ENCODE measurements at regions not wholly inside any gene's neighbourhood (a gene's known extent, or its start where the extent isn't known, plus 50 kb on each side); places are given as distances from the start of the nearest gene placed in this dataset.

DNA sequence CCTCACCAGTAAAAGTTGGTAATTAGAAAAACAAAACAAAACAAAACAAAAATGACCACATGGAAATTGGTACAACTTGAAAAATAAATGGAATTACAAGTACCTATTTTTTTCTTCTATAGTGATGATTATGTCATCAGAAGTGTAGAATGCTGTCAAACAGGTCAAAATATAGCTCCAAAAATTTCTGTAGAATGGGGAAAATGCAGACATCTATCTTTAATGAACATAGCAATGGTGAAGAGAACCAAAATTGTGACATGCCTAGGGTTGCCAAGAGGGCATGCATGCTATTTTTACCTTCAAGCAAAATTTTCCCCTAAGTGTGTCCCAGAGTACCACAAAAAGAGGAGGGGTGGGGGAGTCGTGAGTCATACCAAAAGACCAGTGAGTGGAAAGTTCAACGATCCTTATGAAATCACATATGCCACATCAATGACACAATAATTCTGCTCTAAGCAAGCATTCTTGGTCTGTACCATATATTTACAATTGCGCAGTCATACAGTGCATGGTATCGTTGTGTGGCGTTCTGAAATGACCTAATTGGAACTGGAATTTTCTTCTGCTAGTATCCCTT, 1436.4 kb downstream of the SUCLG1 start:
- Mint-ChIP-seq H3K9me3 (peaks cover 2% of the 10 kb centered on the region), H3K27ac (no peak overlapping the region), H3K36me3 (ENCODE audit: low read depth) (no peaks in the 10 kb centered on the region), H3K4me3 (no peak overlapping the region), H3K4me1 (ENCODE audit: low read depth) (no peaks in the 10 kb centered on the region), H3K27me3 (no peaks in the 10 kb centered on the region)
- TF ChIP-seq, protein P1, sequence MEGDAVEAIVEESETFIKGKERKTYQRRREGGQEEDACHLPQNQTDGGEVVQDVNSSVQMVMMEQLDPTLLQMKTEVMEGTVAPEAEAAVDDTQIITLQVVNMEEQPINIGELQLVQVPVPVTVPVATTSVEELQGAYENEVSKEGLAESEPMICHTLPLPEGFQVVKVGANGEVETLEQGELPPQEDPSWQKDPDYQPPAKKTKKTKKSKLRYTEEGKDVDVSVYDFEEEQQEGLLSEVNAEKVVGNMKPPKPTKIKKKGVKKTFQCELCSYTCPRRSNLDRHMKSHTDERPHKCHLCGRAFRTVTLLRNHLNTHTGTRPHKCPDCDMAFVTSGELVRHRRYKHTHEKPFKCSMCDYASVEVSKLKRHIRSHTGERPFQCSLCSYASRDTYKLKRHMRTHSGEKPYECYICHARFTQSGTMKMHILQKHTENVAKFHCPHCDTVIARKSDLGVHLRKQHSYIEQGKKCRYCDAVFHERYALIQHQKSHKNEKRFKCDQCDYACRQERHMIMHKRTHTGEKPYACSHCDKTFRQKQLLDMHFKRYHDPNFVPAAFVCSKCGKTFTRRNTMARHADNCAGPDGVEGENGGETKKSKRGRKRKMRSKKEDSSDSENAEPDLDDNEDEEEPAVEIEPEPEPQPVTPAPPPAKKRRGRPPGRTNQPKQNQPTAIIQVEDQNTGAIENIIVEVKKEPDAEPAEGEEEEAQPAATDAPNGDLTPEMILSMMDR (IDR thresholded peaks at IDR 0.05): no peak
- ATAC-seq (no peak), DNase-seq (no peak)
- intact Hi-C loops (cut with micrococcal nuclease): no loop called here
- ChIA-PET POLR2A (interaction anchor here (0.6 to 0.7 kb wide), 2 partner anchors 218 to 919 kb away, joined by 3 to 5 read pairs; no protein-coding TSS in a partner anchor), CTCF (no interaction called here)

DNA sequence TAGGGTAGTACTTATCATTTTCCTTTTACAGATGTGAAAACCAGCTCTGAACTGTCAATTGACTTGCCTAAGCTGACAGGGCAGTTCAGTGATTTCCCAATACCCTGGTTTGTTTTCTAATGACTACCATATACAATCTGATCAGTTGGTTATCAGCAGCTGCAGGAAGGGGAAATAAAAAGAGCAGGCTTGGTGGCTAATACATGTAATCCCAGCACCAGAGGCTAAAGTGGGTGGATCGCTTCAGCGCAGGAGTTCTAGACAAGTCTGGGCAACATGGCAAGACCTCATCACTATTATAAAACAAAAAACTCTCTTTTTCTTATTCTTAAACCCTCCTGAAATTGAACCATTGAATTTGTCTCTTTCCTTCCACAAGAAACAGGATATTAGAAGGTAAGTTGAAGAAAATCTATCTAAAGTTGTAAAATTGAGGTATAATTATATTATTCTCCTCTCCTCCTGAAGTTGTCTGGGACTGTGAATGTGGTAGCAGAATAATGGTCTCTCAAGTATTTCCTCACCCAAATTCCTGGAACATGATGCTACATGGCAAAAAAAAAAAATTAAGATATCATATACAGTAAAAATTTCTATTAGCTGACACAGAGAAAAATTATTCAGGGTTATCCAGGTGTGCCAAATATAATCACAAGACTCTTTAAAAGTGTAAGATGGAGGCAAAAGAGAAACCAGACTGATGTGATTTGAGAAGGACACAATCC, 1441.6 kb downstream of the SUCLG1 start:
- ChIA-PET CTCF (no interaction called here), POLR2A (no interaction called here)
- H3K27ac Mint-ChIP-seq: no peak overlapping the region
- no peaks in the 10 kb centered on the region for H3K36me3 Mint-ChIP-seq (ENCODE audit: low read depth)
- intact Hi-C loops (cut with micrococcal nuclease): no loop called here
- no peak for DNase-seq
- H3K4me3 Mint-ChIP-seq: no peak overlapping the region
- TF ChIP-seq, protein P1 (IDR thresholded peaks at IDR 0.05): no peak
- no peaks in the 10 kb centered on the region for H3K4me1 Mint-ChIP-seq (ENCODE audit: low read depth)
- no peak for ATAC-seq
- H3K27me3 Mint-ChIP-seq: no peaks in the 10 kb centered on the region
- no peaks in the 10 kb centered on the region for H3K9me3 Mint-ChIP-seq

DNA sequence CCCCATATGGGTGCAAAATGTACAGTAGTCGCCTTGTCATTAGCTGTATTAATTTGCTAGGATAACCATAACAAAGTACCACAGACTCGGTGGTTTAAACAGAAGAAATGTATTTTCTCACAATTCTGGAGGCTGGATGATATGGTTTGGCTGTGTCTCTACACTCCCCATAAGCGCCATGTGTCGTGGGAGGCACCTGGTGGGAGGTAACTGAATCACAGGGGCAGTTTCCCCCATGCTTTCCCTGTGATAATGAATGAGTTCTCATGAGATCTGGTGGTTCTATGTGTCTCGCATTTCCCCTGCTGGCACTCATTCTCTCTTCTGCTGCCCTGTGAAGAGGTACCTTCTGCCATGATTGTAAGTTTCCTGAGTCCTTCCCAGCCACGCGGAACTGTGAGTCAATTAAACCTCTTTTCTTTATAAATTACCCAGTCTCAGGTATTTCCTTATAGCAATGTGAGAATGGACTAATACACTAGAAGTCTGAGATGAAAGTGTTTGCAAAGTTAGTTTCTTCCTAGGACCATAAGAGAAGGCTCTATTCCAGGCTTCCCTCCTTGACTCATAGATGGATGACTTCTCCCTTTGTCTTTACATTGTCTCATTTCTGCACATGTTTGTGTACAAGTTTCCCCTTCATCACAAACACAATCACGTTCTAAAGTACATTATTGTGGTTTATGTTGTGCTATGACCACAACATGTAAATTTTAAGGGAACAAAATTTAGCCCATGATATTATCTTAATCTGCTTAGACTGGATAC, 1442.6 kb downstream of the SUCLG1 start:
- TF ChIP-seq, protein P1 (IDR thresholded peaks at IDR 0.05): no peak
- no peaks in the 10 kb centered on the region for H3K27me3 Mint-ChIP-seq
- DNase-seq (no peak), ATAC-seq (no peak)
- intact Hi-C loops (cut with micrococcal nuclease): no loop called here
- H3K36me3 Mint-ChIP-seq (ENCODE audit: low read depth): no peaks in the 10 kb centered on the region
- H3K9me3 Mint-ChIP-seq: no peaks in the 10 kb centered on the region
- H3K4me1 Mint-ChIP-seq (ENCODE audit: low read depth): no peaks in the 10 kb centered on the region
- CTCF ChIA-PET: no interaction called here
- H3K4me3 Mint-ChIP-seq: no peak overlapping the region
- no peak overlapping the region for H3K27ac Mint-ChIP-seq
- POLR2A ChIA-PET: no interaction called here

DNA sequence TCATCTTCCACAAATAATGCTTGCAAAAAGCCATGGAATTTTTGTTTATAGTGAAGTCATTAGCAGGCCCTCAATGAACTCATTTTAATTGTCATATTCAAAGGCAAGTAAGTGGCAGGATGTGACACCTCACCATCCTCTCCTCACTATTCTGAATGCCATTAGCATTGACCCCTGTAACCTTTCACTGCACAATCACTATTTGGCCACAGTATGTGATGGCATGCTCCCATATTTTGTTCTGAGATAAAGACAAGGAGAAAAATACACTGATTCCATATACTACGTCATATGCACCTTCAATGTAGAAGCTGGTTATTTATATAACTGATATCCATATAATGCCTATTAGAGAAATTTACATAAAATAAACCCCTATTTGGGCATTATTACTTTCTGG, 1443.2 kb downstream of the SUCLG1 start:
- intact Hi-C loops (cut with micrococcal nuclease): no loop called here
- Mint-ChIP-seq H3K27me3 (no peaks in the 10 kb centered on the region), H3K27ac (no peak overlapping the region), H3K4me1 (ENCODE audit: low read depth) (no peaks in the 10 kb centered on the region), H3K4me3 (no peak overlapping the region), H3K9me3 (peaks cover 2% of the 10 kb centered on the region), H3K36me3 (ENCODE audit: low read depth) (no peaks in the 10 kb centered on the region)
- POLR2A ChIA-PET: no interaction called here
- DNase-seq: no peak
- no peak for ATAC-seq
- TF ChIP-seq, protein P1 (IDR thresholded peaks at IDR 0.05): no peak
- CTCF ChIA-PET: no interaction called here

All from activated CD8-positive, alpha-beta T cell treated with anti-CD3 and anti-CD28 coated beads for 36 hours (primary cell).